HG03097 (cell line): ENCODE measurements at regions not wholly inside any gene's neighbourhood (a gene's known extent, or its start where the extent isn't known, plus 50 kb on each side); places are given as distances from the start of the nearest gene placed in this dataset.
"Not testable (repeated sequence)": the region's sequence is repeated elsewhere in the genome, so short reads cannot be mapped to it uniquely, and the experiment has no call there.

Experiments
- ATAC-seq: cut with Tn5 transposase; IDR thresholded peaks from one replicate; pipeline ENCODE4 v1.9.1; 2021; ENCODE audit not compliant: unreplicated experiment, low FRiP score

GRCh38 chr4:60911127-60911526, 289.0 kb upstream of the ADGRL3 start:
- ATAC-seq, result no peak

- no peak for ATAC-seq
Measured at GRCh38 chr4:60913002-60913401, 287.1 kb upstream of the ADGRL3 start.

GRCh38 chr4:60913671-60914070, 286.5 kb upstream of the ADGRL3 start:
- no peak for ATAC-seq

GRCh38 chr4:60921735-60922134, 278.4 kb upstream of the ADGRL3 start:
- not testable (repeated sequence) for ATAC-seq

GRCh38 chr4:60923075-60923474, 277.1 kb upstream of the ADGRL3 start:
- no peak for ATAC-seq

GRCh38 chr4:60926624-60927023, 273.5 kb upstream of the ADGRL3 start:
- no peak for ATAC-seq

- ATAC-seq, result no peak
Measured at GRCh38 chr4:60930866-60931265, 269.3 kb upstream of the ADGRL3 start.

- ATAC-seq, result no peak
Measured at GRCh38 chr4:60934566-60935295, 265.4 kb upstream of the ADGRL3 start.

GRCh38 chr4:60938181-60938580, 261.9 kb upstream of the ADGRL3 start:
- no peak for ATAC-seq

- ATAC-seq, result no peak
Measured at GRCh38 chr4:60938621-60939020, 261.5 kb upstream of the ADGRL3 start.

GRCh38 chr4:60944060-60944459, 256.1 kb upstream of the ADGRL3 start:
- ATAC-seq, result no peak

- ATAC-seq, result no peak
Measured at GRCh38 chr4:60945641-60946040, 254.5 kb upstream of the ADGRL3 start.

- ATAC-seq, result no peak
Measured at GRCh38 chr4:60948008-60948407, 252.1 kb upstream of the ADGRL3 start.

GRCh38 chr4:60952921-60953320, 247.2 kb upstream of the ADGRL3 start:
- no peak for ATAC-seq

- no peak for ATAC-seq
Measured at GRCh38 chr4:60953826-60954225, 246.3 kb upstream of the ADGRL3 start.

GRCh38 chr4:60962286-60962685, 237.8 kb upstream of the ADGRL3 start:
- no peak for ATAC-seq

GRCh38 chr4:60981534-60981933, 218.6 kb upstream of the ADGRL3 start:
- ATAC-seq, result no peak

- no peak for ATAC-seq
Measured at GRCh38 chr4:60989141-60989540, 211.0 kb upstream of the ADGRL3 start.

GRCh38 chr4:60992037-60992436, 208.1 kb upstream of the ADGRL3 start:
- no peak for ATAC-seq

GRCh38 chr4:61003301-61003700, 196.8 kb upstream of the ADGRL3 start:
- no peak for ATAC-seq

- ATAC-seq, result no peak
Measured at GRCh38 chr4:61004651-61005170, 195.4 kb upstream of the ADGRL3 start.

- ATAC-seq, result no peak
Measured at GRCh38 chr4:61011051-61011450, 189.1 kb upstream of the ADGRL3 start.

- ATAC-seq, result not testable (repeated sequence)
Measured at GRCh38 chr4:61011936-61012335, 188.2 kb upstream of the ADGRL3 start.
